ENCODE measurements at regions not wholly inside any gene's neighbourhood (a gene's known extent, or its start where the extent isn't known, plus 50 kb on each side); places are given as distances from the start of the nearest gene placed in this dataset.
"Not testable (repeated sequence)": the region's sequence is repeated elsewhere in the genome, so short reads cannot be mapped to it uniquely, and the experiment has no call there.

GRCh38 chr3:163498842-163499735 is 1579.2 kb downstream of the SI start (continued):
- TF ChIP-seq ZBTB11 (CRISPR knock-in tag; IDR thresholded peaks at IDR 0.05) (0 out of 6 replicates have a peak, but pooled peaks of 1 of the 3 experiments have one; percentile 17), FOS (IDR thresholded peaks at IDR 0.05; ENCODE audit: extremely low read depth, insufficient read length) (peak; percentile 57), RBM25 (IDR thresholded peaks at IDR 0.05; ENCODE audit: low read depth, low read length, severe bottlenecking) (peak; percentile 39), CHAMP1 (IDR thresholded peaks at IDR 0.05) (peak; percentile 48; the same call in 1 of the 2 replicates), UBTF (IDR thresholded peaks at IDR 0.05; ENCODE audit: borderline replicate concordance in 1 of 2, low read depth in 2 of 2, low read length in 2 of 2) (0 out of 4 replicates have a peak, but pooled peaks of 1 of the 2 experiments have one; percentile 33), ATF1 (tag; IDR thresholded peaks at IDR 0.05) (0 out of 2 replicates have a peak, but pooled peaks have one; percentile 24), ZFX (CRISPR knock-in tag; IDR thresholded peaks at IDR 0.05) (peak; percentile 15; the same call in 1 of the 2 replicates), HMGN3 (IDR thresholded peaks at IDR 0.05; ENCODE audit: borderline replicate concordance, extremely low read depth, insufficient read length, low read depth, low read length) (peak; percentile 26), CXXC5 (CRISPR knock-in tag; IDR thresholded peaks at IDR 0.05) (peak; percentile 35; the same call in 1 of the 2 replicates), CREB3L1 (IDR thresholded peaks at IDR 0.05; ENCODE audit: borderline replicate concordance, low read depth) (peak; percentile 90; the same call in 1 of the 2 replicates), EGR1 (conservative IDR thresholded peaks at IDR 0.05) (peak; percentile 55), TFAP4 (CRISPR knock-in tag; IDR thresholded peaks at IDR 0.05; ENCODE audit: borderline replicate concordance) (peak; percentile 33; the same call in 1 of the 2 replicates), CC2D1A (IDR thresholded peaks at IDR 0.05) (peak; percentile 65; the same call in 1 of the 2 replicates)
- TF ChIP-seq ATF1 (CRISPR knock-in tag; IDR thresholded peaks at IDR 0.05): not testable (repeated sequence)
